VCaP (cell line): ENCODE measurements at regions not wholly inside any gene's neighbourhood (a gene's known extent, or its start where the extent isn't known, plus 50 kb on each side); places are given as distances from the start of the nearest gene placed in this dataset.

Source experiments
- H3K27ac ChIP-seq: fragments of 450-650 bp; 2 replicates; pipeline ENCODE4 v1.5.1; 2017
- CTCF ChIP-seq: fragments of 450-650 bp; conservative IDR thresholded peaks from 2 replicates; pipeline ENCODE4 v1.5.1; 2017; ENCODE audit warnings: mild to moderate bottlenecking, moderate library complexity

GRCh38 chr15:39149636-39150150 is 431.2 kb upstream of the THBS1 start:
- no peak overlapping the region for H3K27ac ChIP-seq
- no peak for TF ChIP-seq CTCF

GRCh38 chr15:39151545-39151944 is 429.3 kb upstream of the THBS1 start:
- TF ChIP-seq CTCF, result no peak

GRCh38 chr15:39153058-39153714 is 427.7 kb upstream of the THBS1 start:
- no peak overlapping the region for H3K27ac ChIP-seq
- no peak for TF ChIP-seq CTCF

More at GRCh38 chr15:39151545-39151944, 429.3 kb upstream of the THBS1 start:
- H3K27ac ChIP-seq, result no peak overlapping the region

- H3K27ac ChIP-seq, result no peak overlapping the region
- TF ChIP-seq CTCF, result no peak
These were observed 427.2 kb upstream of the THBS1 start for GRCh38 chr15:39153716-39154115.

- H3K27ac ChIP-seq, result no peak overlapping the region
- TF ChIP-seq CTCF, result peak; percentile 44
These were observed 426.6 kb upstream of the THBS1 start for GRCh38 chr15:39154227-39154638.

GRCh38 chr15:39154776-39155175 is 426.1 kb upstream of the THBS1 start:
- H3K27ac ChIP-seq, result no peak overlapping the region
- no peak for TF ChIP-seq CTCF

GRCh38 chr15:39156166-39156565 is 424.7 kb upstream of the THBS1 start:
- TF ChIP-seq CTCF, result no peak
- H3K27ac ChIP-seq, result no peak overlapping the region
